DND-41 (cell line): ENCODE measurements at regions not wholly inside any gene's neighbourhood (a gene's known extent, or its start where the extent isn't known, plus 50 kb on each side); places are given as distances from the start of the nearest gene placed in this dataset.

Experiments
- ATAC-seq: fragments of 200-7000 bp; cut with Tn5 transposase; 3 replicates; pipeline ENCODE4 v1.9.1; 2021; ENCODE audit warnings: low read depth; ENCODE audit not compliant: insufficient read depth
- DNase-seq: peaks from one replicate; pipeline ENCODE4 v3.0.0-alpha.2; 2020
- H2AFZ ChIP-seq: 2 replicates; pipeline ENCODE4 v1.6.0; 2012; ENCODE audit warnings: low read depth, low read length
- H3K27ac ChIP-seq: 2 replicates; pipeline ENCODE4 v1.5.1; 2012; ENCODE audit warnings: low read length, inconsistent platforms
- H3K27me3 ChIP-seq: fragments of 200-600 bp; sonication (generic); 2 replicates; pipeline ENCODE4 v1.6.0; 2012; ENCODE audit warnings: low read length, mild to moderate bottlenecking, inconsistent platforms; ENCODE audit not compliant: insufficient read depth, poor library complexity
- H3K36me3 ChIP-seq: 2 replicates; pipeline ENCODE4 v1.5.1; 2012; ENCODE audit warnings: low read length, inconsistent platforms; ENCODE audit not compliant: insufficient read depth
- H3K4me1 ChIP-seq: 2 replicates; pipeline ENCODE4 v1.5.1; 2012; ENCODE audit warnings: mild to moderate bottlenecking, low read length; ENCODE audit not compliant: insufficient read depth
- H3K4me2 ChIP-seq: 2 replicates; pipeline ENCODE4 v1.6.0; 2012; ENCODE audit warnings: mild to moderate bottlenecking, moderate library complexity, low read length, inconsistent platforms; ENCODE audit not compliant: insufficient read depth
- H3K4me3 ChIP-seq, 2 experiments: fragments of 200-600 bp in 1 of 2; shearing (Covaris generic) in 1 of 2; 2 replicates each; pipeline ENCODE4 v1.5.1; 2012 to 2016; ENCODE audit warnings: inconsistent platforms in 2 of 2, low read length in 2 of 2, mild to moderate bottlenecking in 2 of 2, low read depth in 1 of 2, moderate library complexity in 1 of 2
- H3K79me2 ChIP-seq: 2 replicates; pipeline ENCODE4 v1.6.0; 2012; ENCODE audit warnings: low read length, inconsistent platforms; ENCODE audit not compliant: insufficient read depth
- H3K9ac ChIP-seq: 2 replicates; pipeline ENCODE4 v1.6.0; 2012; ENCODE audit warnings: low read depth, mild to moderate bottlenecking, inconsistent platforms, low read length, moderate library complexity
- H3K9me3 ChIP-seq: 2 replicates; pipeline ENCODE4 v1.5.1; 2012; ENCODE audit warnings: low read length, moderate library complexity, mild to moderate bottlenecking, inconsistent platforms; ENCODE audit not compliant: insufficient read depth, severe bottlenecking
- H4K20me1 ChIP-seq: 2 replicates; pipeline ENCODE4 v1.6.0; 2012; ENCODE audit warnings: low read length; ENCODE audit not compliant: insufficient read depth
- CTCF ChIP-seq: IDR thresholded peaks from 2 replicates; pipeline ENCODE4 v1.5.1; 2012; ENCODE audit warnings: borderline replicate concordance, low read length, moderate library complexity, mild to moderate bottlenecking; ENCODE audit not compliant: poor library complexity, severe bottlenecking; ENCODE audit errors: extremely low read depth
- EZH2 ChIP-seq: IDR thresholded peaks from 3 replicates; pipeline ENCODE4 v1.6.1; 2012; ENCODE audit warnings: borderline replicate concordance, low read depth, mild to moderate bottlenecking, moderate library complexity, low read length, inconsistent platforms; ENCODE audit not compliant: severe bottlenecking

GRCh38 chr14:98953551-98954348 lies 318.2 kb downstream of the BCL11B start:
- no peaks in the 10 kb centered on the region for H3K4me1 ChIP-seq

GRCh38 chr14:98954349-98955000 lies 317.5 kb downstream of the BCL11B start:
- Histone ChIP-seq H3K9me3 (no peaks in the 10 kb centered on the region), H2AFZ (no peak overlapping the region), H3K27ac (no peak overlapping the region), H3K36me3 (no peaks in the 10 kb centered on the region), H4K20me1 (no peaks in the 10 kb centered on the region), H3K4me3 (no peak overlapping the region), H3K79me2 (no peaks in the 10 kb centered on the region), H3K4me1 (no peaks in the 10 kb centered on the region), H3K27me3 (no peaks in the 10 kb centered on the region), H3K4me2 (no peak overlapping the region), H3K9ac (no peak overlapping the region)
- ATAC-seq (no peak), DNase-seq (no peak)
- TF ChIP-seq CTCF (no peak), EZH2 (no peak)

More at GRCh38 chr14:98953551-98954348, 318.2 kb downstream of the BCL11B start:
- no peaks in the 10 kb centered on the region for H4K20me1 ChIP-seq
- H3K27me3 ChIP-seq = no peaks in the 10 kb centered on the region
- H3K4me3 ChIP-seq = no peak overlapping the region
- H3K36me3 ChIP-seq = no peaks in the 10 kb centered on the region
- H3K4me2 ChIP-seq = no peak overlapping the region
- ATAC-seq = no peak
- TF ChIP-seq EZH2 (no peak), CTCF (no peak)
- H2AFZ ChIP-seq = no peak overlapping the region
- no peak overlapping the region for H3K27ac ChIP-seq
- no peaks in the 10 kb centered on the region for H3K79me2 ChIP-seq
- no peak for DNase-seq
- no peaks in the 10 kb centered on the region for H3K9me3 ChIP-seq
- H3K9ac ChIP-seq = no peak overlapping the region

- Histone ChIP-seq H3K27me3 (no peaks in the 10 kb centered on the region), H4K20me1 (no peaks in the 10 kb centered on the region), H3K9me3 (no peaks in the 10 kb centered on the region), H2AFZ (no peak overlapping the region), H3K4me3 (no peak overlapping the region), H3K79me2 (no peaks in the 10 kb centered on the region), H3K36me3 (no peaks in the 10 kb centered on the region), H3K27ac (no peak overlapping the region), H3K4me1 (no peaks in the 10 kb centered on the region), H3K4me2 (no peak overlapping the region), H3K9ac (no peak overlapping the region)
- no peak for ATAC-seq
- TF ChIP-seq EZH2 (no peak), CTCF (no peak)
- DNase-seq = no peak
Measured at GRCh38 chr14:98955036-98955740, 316.8 kb downstream of the BCL11B start.
